ENCODE measurements at regions not wholly inside any gene's neighbourhood (a gene's known extent, or its start where the extent isn't known, plus 50 kb on each side); places are given as distances from the start of the nearest gene placed in this dataset.
"Not testable (repeated sequence)": the region's sequence is repeated elsewhere in the genome, so short reads cannot be mapped to it uniquely, and the experiment has no call there.

DNA sequence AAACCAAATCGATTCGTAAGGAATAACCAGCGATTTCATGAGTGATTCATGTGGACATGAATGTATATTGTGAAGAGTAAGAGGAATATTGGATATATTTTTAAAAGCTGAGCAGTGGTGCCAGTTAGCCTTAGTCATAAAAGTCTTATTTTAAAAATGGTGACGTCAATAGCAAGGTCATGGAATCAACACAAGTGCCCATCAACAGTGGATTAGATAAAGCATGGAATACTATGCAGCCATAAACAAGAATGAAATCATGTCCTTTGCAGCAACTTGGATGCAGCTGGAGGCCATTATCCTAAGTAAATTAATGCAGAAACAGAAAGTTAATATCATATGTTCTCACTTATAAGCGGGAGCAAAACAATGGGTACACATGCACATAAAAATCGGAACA, 89.0 kb upstream of the STOX2 start:
- no peaks in the 10 kb centered on the region for H3K79me2 ChIP-seq (ENCODE audit: insufficient read depth, low read length)
- H3K27me3 ChIP-seq (ENCODE audit: insufficient read depth, low read length) = no peaks in the 10 kb centered on the region
- H3K36me3 ChIP-seq (ENCODE audit: insufficient read depth, low read length) = no peaks in the 10 kb centered on the region
- H3K27me3 Mint-ChIP-seq (ENCODE audit: low read depth, unreplicated experiment) = no peaks in the 10 kb centered on the region
- no peaks in the 10 kb centered on the region for H4K20me1 ChIP-seq (ENCODE audit: insufficient read depth, low read length)
- no peaks in the 10 kb centered on the region for H3K4me1 Mint-ChIP-seq (ENCODE audit: low read depth, unreplicated experiment)
- H3K4me1 ChIP-seq (ENCODE audit: insufficient read depth, low read length) = no peaks in the 10 kb centered on the region
- H3K27ac ChIP-seq (ENCODE audit: low read depth, low read length) = no peak overlapping the region
- no peak overlapping the region for H3K4me3 Mint-ChIP-seq (ENCODE audit: unreplicated experiment)
- H3K9me3 Mint-ChIP-seq (ENCODE audit: unreplicated experiment) = peaks cover 4% of the 10 kb centered on the region
- no peak for TF ChIP-seq EZH2 (IDR thresholded peaks at IDR 0.05; ENCODE audit: insufficient read depth, low read length)
- TF ChIP-seq, protein P1, sequence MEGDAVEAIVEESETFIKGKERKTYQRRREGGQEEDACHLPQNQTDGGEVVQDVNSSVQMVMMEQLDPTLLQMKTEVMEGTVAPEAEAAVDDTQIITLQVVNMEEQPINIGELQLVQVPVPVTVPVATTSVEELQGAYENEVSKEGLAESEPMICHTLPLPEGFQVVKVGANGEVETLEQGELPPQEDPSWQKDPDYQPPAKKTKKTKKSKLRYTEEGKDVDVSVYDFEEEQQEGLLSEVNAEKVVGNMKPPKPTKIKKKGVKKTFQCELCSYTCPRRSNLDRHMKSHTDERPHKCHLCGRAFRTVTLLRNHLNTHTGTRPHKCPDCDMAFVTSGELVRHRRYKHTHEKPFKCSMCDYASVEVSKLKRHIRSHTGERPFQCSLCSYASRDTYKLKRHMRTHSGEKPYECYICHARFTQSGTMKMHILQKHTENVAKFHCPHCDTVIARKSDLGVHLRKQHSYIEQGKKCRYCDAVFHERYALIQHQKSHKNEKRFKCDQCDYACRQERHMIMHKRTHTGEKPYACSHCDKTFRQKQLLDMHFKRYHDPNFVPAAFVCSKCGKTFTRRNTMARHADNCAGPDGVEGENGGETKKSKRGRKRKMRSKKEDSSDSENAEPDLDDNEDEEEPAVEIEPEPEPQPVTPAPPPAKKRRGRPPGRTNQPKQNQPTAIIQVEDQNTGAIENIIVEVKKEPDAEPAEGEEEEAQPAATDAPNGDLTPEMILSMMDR (IDR thresholded peaks at IDR 0.05; ENCODE audit: insufficient read depth, low read depth, low read length) = no peak
- no peaks in the 10 kb centered on the region for H3K36me3 Mint-ChIP-seq (ENCODE audit: low read depth, unreplicated experiment)
- no peak overlapping the region for H3K27ac Mint-ChIP-seq (ENCODE audit: unreplicated experiment)
- no peak overlapping the region for H2AFZ ChIP-seq (ENCODE audit: low read depth, low read length)
- FAIRE-seq (no peak), DNase-seq (ENCODE audit: low read depth) (no peak)
- no peak overlapping the region for H3K9ac ChIP-seq (ENCODE audit: low read length)
- H3K4me3 ChIP-seq (ENCODE audit: insufficient read depth, low read depth, low read length) = no peak overlapping the region
- H3K4me2 ChIP-seq (ENCODE audit: low read length) = no peak overlapping the region
- no peaks in the 10 kb centered on the region for H3K9me3 ChIP-seq (ENCODE audit: insufficient read depth, low read depth, low read length)

DNA sequence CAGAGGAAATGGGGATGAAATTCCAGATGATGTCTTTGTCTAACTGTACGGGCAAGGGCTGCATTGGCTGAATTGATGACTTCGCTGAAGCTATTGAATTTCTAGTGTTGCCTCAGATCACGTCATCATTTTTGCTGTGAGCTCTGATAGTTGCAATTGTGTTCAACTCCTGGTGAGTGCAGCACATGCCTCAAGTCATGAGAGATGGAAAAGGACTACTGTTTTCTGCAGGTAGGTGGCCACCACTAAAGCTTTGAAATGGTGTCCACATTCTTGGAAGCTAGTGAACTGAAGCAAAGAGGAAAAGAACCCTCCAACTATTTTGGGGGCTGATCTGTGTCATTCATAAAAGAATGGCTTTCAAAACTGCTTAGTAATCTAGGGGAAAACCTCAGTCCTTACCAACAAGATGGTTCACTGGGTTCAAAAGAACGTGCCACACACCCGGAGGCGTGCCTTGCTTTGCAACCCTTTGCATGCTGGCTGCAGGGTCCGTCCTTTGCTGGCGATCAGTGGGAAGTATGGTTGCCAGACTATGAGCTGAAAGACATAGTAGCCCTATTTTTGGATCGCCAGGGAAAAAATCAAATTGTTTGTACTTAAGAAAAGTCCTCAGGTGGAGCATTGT, 88.1 kb upstream of the STOX2 start:
- Histone ChIP-seq H3K27me3 (ENCODE audit: insufficient read depth, low read length) (no peaks in the 10 kb centered on the region), H3K4me1 (ENCODE audit: insufficient read depth, low read length) (no peaks in the 10 kb centered on the region), H3K4me2 (ENCODE audit: low read length) (no peak overlapping the region), H3K27ac (ENCODE audit: low read depth, low read length) (no peak overlapping the region), H3K36me3 (ENCODE audit: insufficient read depth, low read length) (no peaks in the 10 kb centered on the region), H2AFZ (ENCODE audit: low read depth, low read length) (no peak overlapping the region), H4K20me1 (ENCODE audit: insufficient read depth, low read length) (no peaks in the 10 kb centered on the region), H3K9me3 (ENCODE audit: insufficient read depth, low read depth, low read length) (no peaks in the 10 kb centered on the region), H3K4me3 (ENCODE audit: insufficient read depth, low read depth, low read length) (no peak overlapping the region), H3K79me2 (ENCODE audit: insufficient read depth, low read length) (no peaks in the 10 kb centered on the region), H3K9ac (ENCODE audit: low read length) (no peak overlapping the region)
- TF ChIP-seq, protein P1 (IDR thresholded peaks at IDR 0.05; ENCODE audit: insufficient read depth, low read depth, low read length) = no peak
- TF ChIP-seq EZH2 (IDR thresholded peaks at IDR 0.05; ENCODE audit: insufficient read depth, low read length) = no peak
- no peaks in the 10 kb centered on the region for H3K4me1 Mint-ChIP-seq (ENCODE audit: low read depth, unreplicated experiment)
- FAIRE-seq = no peak
- no peaks in the 10 kb centered on the region for H3K36me3 Mint-ChIP-seq (ENCODE audit: low read depth, unreplicated experiment)
- H3K27ac Mint-ChIP-seq (ENCODE audit: unreplicated experiment) = no peak overlapping the region
- DNase-seq (ENCODE audit: low read depth) = no peak
- no peaks in the 10 kb centered on the region for H3K27me3 Mint-ChIP-seq (ENCODE audit: low read depth, unreplicated experiment)
- peaks cover 4% of the 10 kb centered on the region for H3K9me3 Mint-ChIP-seq (ENCODE audit: unreplicated experiment)
- H3K4me3 Mint-ChIP-seq (ENCODE audit: unreplicated experiment) = no peak overlapping the region

DNA sequence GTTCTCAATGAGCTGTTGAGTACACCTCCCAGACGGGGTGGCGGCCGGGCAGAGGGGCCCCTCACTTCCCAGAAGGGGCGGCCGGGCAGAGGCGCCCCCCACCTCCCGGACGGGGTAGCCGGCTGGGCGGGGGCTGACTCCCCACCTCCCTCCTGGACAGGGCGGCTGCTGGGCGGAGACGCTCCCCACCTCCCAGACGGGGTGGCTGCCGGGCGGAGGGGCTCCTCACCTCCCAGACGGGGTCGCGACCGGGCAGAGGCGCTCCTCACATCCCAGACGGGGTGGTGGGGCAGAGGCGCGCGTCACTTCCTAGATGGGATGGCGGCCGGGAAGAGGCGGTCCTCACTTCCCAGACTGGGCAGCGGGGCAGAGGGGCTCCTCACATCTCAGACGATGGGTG, 86.5 kb upstream of the STOX2 start:
- H3K27ac Mint-ChIP-seq (ENCODE audit: unreplicated experiment); H3K36me3 Mint-ChIP-seq (ENCODE audit: low read depth, unreplicated experiment); FAIRE-seq: not testable (repeated sequence)

More for the DNA sequence above, 86.5 kb upstream of the STOX2 start:
- H3K4me3 ChIP-seq (ENCODE audit: insufficient read depth, low read depth, low read length); H4K20me1 ChIP-seq (ENCODE audit: insufficient read depth, low read length); H3K9me3 Mint-ChIP-seq (ENCODE audit: unreplicated experiment); H3K27me3 ChIP-seq (ENCODE audit: insufficient read depth, low read length); H3K9me3 ChIP-seq (ENCODE audit: insufficient read depth, low read depth, low read length); H3K4me3 Mint-ChIP-seq (ENCODE audit: unreplicated experiment); H3K27me3 Mint-ChIP-seq (ENCODE audit: low read depth, unreplicated experiment); DNase-seq (ENCODE audit: low read depth); H3K4me1 ChIP-seq (ENCODE audit: insufficient read depth, low read length); H3K79me2 ChIP-seq (ENCODE audit: insufficient read depth, low read length); H3K27ac ChIP-seq (ENCODE audit: low read depth, low read length); H2AFZ ChIP-seq (ENCODE audit: low read depth, low read length); H3K4me1 Mint-ChIP-seq (ENCODE audit: low read depth, unreplicated experiment); H3K4me2 ChIP-seq (ENCODE audit: low read length); H3K9ac ChIP-seq (ENCODE audit: low read length); H3K36me3 ChIP-seq (ENCODE audit: insufficient read depth, low read length): not testable (repeated sequence)
